ENCODE measurements at regions not wholly inside any gene's neighbourhood (a gene's known extent, or its start where the extent isn't known, plus 50 kb on each side); places are given as distances from the start of the nearest gene placed in this dataset.

- no peak for DNase-seq
These were observed 101.3 kb downstream of the NUDT12 start for GRCh38 chr5:103461243-103461642.

GRCh38 chr5:103458497-103459040 lies 104.0 kb downstream of the NUDT12 start:
- DNase-seq: no peak

- DNase-seq: no peak
These were observed 106.1 kb downstream of the NUDT12 start for GRCh38 chr5:103456476-103456875.

GRCh38 chr5:103455796-103456195 lies 106.8 kb downstream of the NUDT12 start:
- DNase-seq: no peak

- DNase-seq: no peak
These were observed 107.8 kb downstream of the NUDT12 start for GRCh38 chr5:103454770-103455169.

- no peak for DNase-seq
These were observed 109.9 kb downstream of the NUDT12 start for GRCh38 chr5:103452666-103453065.

- peak in 1 of 2 experiments; percentile 17 for DNase-seq
These were observed 110.5 kb downstream of the NUDT12 start for GRCh38 chr5:103452089-103452488.

GRCh38 chr5:103451261-103451660 lies 111.3 kb downstream of the NUDT12 start:
- DNase-seq: no peak

- DNase-seq: no peak
These were observed 112.1 kb downstream of the NUDT12 start for GRCh38 chr5:103450333-103451061.

- DNase-seq: no peak
These were observed 115.8 kb downstream of the NUDT12 start for GRCh38 chr5:103446813-103447212.

GRCh38 chr5:103445426-103446035 lies 117.1 kb downstream of the NUDT12 start:
- no peak for DNase-seq

- DNase-seq: peak in 1 of 2 experiments; percentile 2
These were observed 118.1 kb downstream of the NUDT12 start for GRCh38 chr5:103444333-103445038.

- no peak for DNase-seq
These were observed 119.8 kb downstream of the NUDT12 start for GRCh38 chr5:103442750-103443149.

GRCh38 chr5:103441523-103441922 lies 121.1 kb downstream of the NUDT12 start:
- peak in 1 of 2 experiments; percentile 2 for DNase-seq

GRCh38 chr5:103439007-103439406 lies 123.6 kb downstream of the NUDT12 start:
- DNase-seq: no peak

GRCh38 chr5:103436656-103437055 lies 125.9 kb downstream of the NUDT12 start:
- no peak for DNase-seq

- DNase-seq: no peak
These were observed 126.5 kb downstream of the NUDT12 start for GRCh38 chr5:103436112-103436511.

- DNase-seq: no peak
These were observed 127.3 kb downstream of the NUDT12 start for GRCh38 chr5:103435136-103435889.

GRCh38 chr5:103434057-103434456 lies 128.5 kb downstream of the NUDT12 start:
- DNase-seq: peak in 1 of 2 experiments; percentile 4

GRCh38 chr5:103433211-103433610 lies 129.4 kb downstream of the NUDT12 start:
- no peak for DNase-seq

- no peak for DNase-seq
These were observed 133.7 kb downstream of the NUDT12 start for GRCh38 chr5:103428923-103429322.

GRCh38 chr5:103428411-103428871 lies 134.1 kb downstream of the NUDT12 start:
- peak; percentile 38 to 56 for DNase-seq

- DNase-seq: no peak
These were observed 135.3 kb downstream of the NUDT12 start for GRCh38 chr5:103427326-103427725.
